Neural cell (in vitro differentiated cells): ENCODE measurements at regions not wholly inside any gene's neighbourhood (a gene's known extent, or its start where the extent isn't known, plus 50 kb on each side); places are given as distances from the start of the nearest gene placed in this dataset.

ENCODE experiments used
- EP300 ChIP-seq: fragments of 450-650 bp; conservative IDR thresholded peaks from 2 replicates; pipeline ENCODE4 v1.6.1; 2014; ENCODE audit warnings: antibody characterized with exemption, mild to moderate bottlenecking, moderate library complexity; ENCODE audit not compliant: poor library complexity, severe bottlenecking
- RAD21 ChIP-seq: fragments of 450-650 bp; conservative IDR thresholded peaks from 2 replicates; pipeline ENCODE4 v1.6.1; 2014; ENCODE audit warnings: antibody characterized with exemption, mild to moderate bottlenecking, moderate library complexity
- SMC3 ChIP-seq: fragments of 450-650 bp; conservative IDR thresholded peaks from 2 replicates; pipeline ENCODE4 v1.6.1; 2014; ENCODE audit warnings: antibody characterized with exemption, mild to moderate bottlenecking, moderate library complexity; ENCODE audit not compliant: poor library complexity
- TF ChIP-seq, protein P1 (sequence below): fragments of 450-650 bp; IDR thresholded peaks from 2 replicates; pipeline ENCODE4 v1.5.1; 2014; ENCODE audit warnings: antibody characterized with exemption, mild to moderate bottlenecking, moderate library complexity; ENCODE audit not compliant: poor library complexity, severe bottlenecking
- TF ChIP-seq, protein P2 (sequence below): IDR thresholded peaks from 2 replicates; pipeline ENCODE4 v1.6.1; 2012; ENCODE audit warnings: borderline replicate concordance

DNA sequence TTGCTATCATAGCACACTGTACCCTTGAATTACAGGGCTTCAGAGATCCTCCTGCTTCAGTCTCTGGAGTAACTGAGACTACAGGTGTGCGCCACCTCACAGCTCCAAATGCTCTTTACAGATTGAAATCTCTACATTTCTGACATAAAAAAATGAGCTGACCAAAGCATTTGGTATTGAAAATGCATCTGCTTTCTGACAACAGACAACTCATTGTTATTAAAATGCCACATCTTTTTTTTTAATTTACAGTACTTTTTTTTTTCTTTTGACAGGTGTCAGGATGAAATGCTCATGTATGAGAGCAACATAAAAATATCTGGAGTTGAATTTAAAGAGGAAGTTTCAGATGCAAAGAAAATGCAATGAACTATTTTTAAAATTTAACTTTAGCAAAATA, 764.5 kb downstream of the TRAM1L1 start:
- TF ChIP-seq, protein P1, sequence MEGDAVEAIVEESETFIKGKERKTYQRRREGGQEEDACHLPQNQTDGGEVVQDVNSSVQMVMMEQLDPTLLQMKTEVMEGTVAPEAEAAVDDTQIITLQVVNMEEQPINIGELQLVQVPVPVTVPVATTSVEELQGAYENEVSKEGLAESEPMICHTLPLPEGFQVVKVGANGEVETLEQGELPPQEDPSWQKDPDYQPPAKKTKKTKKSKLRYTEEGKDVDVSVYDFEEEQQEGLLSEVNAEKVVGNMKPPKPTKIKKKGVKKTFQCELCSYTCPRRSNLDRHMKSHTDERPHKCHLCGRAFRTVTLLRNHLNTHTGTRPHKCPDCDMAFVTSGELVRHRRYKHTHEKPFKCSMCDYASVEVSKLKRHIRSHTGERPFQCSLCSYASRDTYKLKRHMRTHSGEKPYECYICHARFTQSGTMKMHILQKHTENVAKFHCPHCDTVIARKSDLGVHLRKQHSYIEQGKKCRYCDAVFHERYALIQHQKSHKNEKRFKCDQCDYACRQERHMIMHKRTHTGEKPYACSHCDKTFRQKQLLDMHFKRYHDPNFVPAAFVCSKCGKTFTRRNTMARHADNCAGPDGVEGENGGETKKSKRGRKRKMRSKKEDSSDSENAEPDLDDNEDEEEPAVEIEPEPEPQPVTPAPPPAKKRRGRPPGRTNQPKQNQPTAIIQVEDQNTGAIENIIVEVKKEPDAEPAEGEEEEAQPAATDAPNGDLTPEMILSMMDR, result no peak
- no peak for TF ChIP-seq RAD21
- TF ChIP-seq SMC3, result no peak
- peak; percentile 92 for TF ChIP-seq EP300
- TF ChIP-seq, protein P2, sequence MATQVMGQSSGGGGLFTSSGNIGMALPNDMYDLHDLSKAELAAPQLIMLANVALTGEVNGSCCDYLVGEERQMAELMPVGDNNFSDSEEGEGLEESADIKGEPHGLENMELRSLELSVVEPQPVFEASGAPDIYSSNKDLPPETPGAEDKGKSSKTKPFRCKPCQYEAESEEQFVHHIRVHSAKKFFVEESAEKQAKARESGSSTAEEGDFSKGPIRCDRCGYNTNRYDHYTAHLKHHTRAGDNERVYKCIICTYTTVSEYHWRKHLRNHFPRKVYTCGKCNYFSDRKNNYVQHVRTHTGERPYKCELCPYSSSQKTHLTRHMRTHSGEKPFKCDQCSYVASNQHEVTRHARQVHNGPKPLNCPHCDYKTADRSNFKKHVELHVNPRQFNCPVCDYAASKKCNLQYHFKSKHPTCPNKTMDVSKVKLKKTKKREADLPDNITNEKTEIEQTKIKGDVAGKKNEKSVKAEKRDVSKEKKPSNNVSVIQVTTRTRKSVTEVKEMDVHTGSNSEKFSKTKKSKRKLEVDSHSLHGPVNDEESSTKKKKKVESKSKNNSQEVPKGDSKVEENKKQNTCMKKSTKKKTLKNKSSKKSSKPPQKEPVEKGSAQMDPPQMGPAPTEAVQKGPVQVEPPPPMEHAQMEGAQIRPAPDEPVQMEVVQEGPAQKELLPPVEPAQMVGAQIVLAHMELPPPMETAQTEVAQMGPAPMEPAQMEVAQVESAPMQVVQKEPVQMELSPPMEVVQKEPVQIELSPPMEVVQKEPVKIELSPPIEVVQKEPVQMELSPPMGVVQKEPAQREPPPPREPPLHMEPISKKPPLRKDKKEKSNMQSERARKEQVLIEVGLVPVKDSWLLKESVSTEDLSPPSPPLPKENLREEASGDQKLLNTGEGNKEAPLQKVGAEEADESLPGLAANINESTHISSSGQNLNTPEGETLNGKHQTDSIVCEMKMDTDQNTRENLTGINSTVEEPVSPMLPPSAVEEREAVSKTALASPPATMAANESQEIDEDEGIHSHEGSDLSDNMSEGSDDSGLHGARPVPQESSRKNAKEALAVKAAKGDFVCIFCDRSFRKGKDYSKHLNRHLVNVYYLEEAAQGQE, result no peak
